Activated CD4-positive, alpha-beta T cell treated with anti-CD3 and anti-CD28 coated beads, Interleukin-2, amount 50 U/mL, for 1 hour (primary cell): ENCODE measurements at regions not wholly inside any gene's neighbourhood (a gene's known extent, or its start where the extent isn't known, plus 50 kb on each side); places are given as distances from the start of the nearest gene placed in this dataset.

Experiments used
- DNase-seq: peaks from one replicate; pipeline ENCODE4 v3.0.0-alpha.2; 2020

- DNase-seq: no peak
These were observed 209.3 kb upstream of the CDH4 start for GRCh38 chr20:61042506-61043385.

- no peak for DNase-seq
These were observed 208.4 kb upstream of the CDH4 start for GRCh38 chr20:61043681-61044080.

GRCh38 chr20:61044499-61044898 is 207.6 kb upstream of the CDH4 start:
- DNase-seq: no peak

GRCh38 chr20:61045091-61045490 is 207.0 kb upstream of the CDH4 start:
- DNase-seq: no peak

GRCh38 chr20:61045876-61046585 is 206.0 kb upstream of the CDH4 start:
- no peak for DNase-seq

GRCh38 chr20:61046721-61047351 is 205.2 kb upstream of the CDH4 start:
- DNase-seq: no peak

- no peak for DNase-seq
These were observed 204.5 kb upstream of the CDH4 start for GRCh38 chr20:61047515-61047914.

GRCh38 chr20:61048302-61048701 is 203.8 kb upstream of the CDH4 start:
- DNase-seq: no peak

- DNase-seq: no peak
These were observed 202.4 kb upstream of the CDH4 start for GRCh38 chr20:61049684-61050083.

- no peak for DNase-seq
These were observed 201.6 kb upstream of the CDH4 start for GRCh38 chr20:61050336-61050890.

GRCh38 chr20:61052195-61052750 is 199.8 kb upstream of the CDH4 start:
- no peak for DNase-seq

- DNase-seq: no peak
These were observed 199.2 kb upstream of the CDH4 start for GRCh38 chr20:61052776-61053442.

- no peak for DNase-seq
These were observed 198.6 kb upstream of the CDH4 start for GRCh38 chr20:61053487-61053886.

- DNase-seq: no peak
These were observed 198.2 kb upstream of the CDH4 start for GRCh38 chr20:61053889-61054288.

- DNase-seq: no peak
These were observed 197.7 kb upstream of the CDH4 start for GRCh38 chr20:61054411-61054810.

- no peak for DNase-seq
These were observed 196.7 kb upstream of the CDH4 start for GRCh38 chr20:61055180-61056010.

- DNase-seq: no peak
These were observed 195.9 kb upstream of the CDH4 start for GRCh38 chr20:61056116-61056515.

- no peak for DNase-seq
These were observed 195.2 kb upstream of the CDH4 start for GRCh38 chr20:61056627-61057442.

- no peak for DNase-seq
These were observed 194.5 kb upstream of the CDH4 start for GRCh38 chr20:61057443-61058121.

GRCh38 chr20:61061981-61062380 is 190.1 kb upstream of the CDH4 start:
- DNase-seq: no peak
